Smooth muscle cell (in vitro differentiated cells): ENCODE measurements at regions not wholly inside any gene's neighbourhood (a gene's known extent, or its start where the extent isn't known, plus 50 kb on each side); places are given as distances from the start of the nearest gene placed in this dataset.

Source experiments
- DNase-seq: peaks from one replicate; lab custom pipeline; 2025; ENCODE audit not compliant: unreplicated experiment; lab: John Stamatoyannopoulos, UW
- H2AFZ ChIP-seq: fragments of 200-600 bp; sonication (generic); 2 replicates; pipeline ENCODE4 v1.6.0; 2016; ENCODE audit warnings: antibody characterized with exemption, low read depth, mild to moderate bottlenecking
- H3F3A ChIP-seq: fragments of 200-600 bp; sonication (generic); 2 replicates; pipeline ENCODE4 v1.6.0; 2017; ENCODE audit warnings: antibody characterized with exemption, low read depth
- H3K27ac ChIP-seq: fragments of 200-600 bp; sonication (generic); 2 replicates; pipeline ENCODE4 v1.5.1; 2016; ENCODE audit warnings: low read depth, mild to moderate bottlenecking
- H3K27me3 ChIP-seq: fragments of 200-600 bp; sonication (generic); 2 replicates; pipeline ENCODE4 v1.6.1; 2016; ENCODE audit warnings: low read depth, mild to moderate bottlenecking
- H3K36me3 ChIP-seq: fragments of 200-600 bp; sonication (generic); 2 replicates; pipeline ENCODE4 v1.5.1; 2016; ENCODE audit warnings: low read depth
- H3K4me1 ChIP-seq: fragments of 200-600 bp; sonication (generic); 2 replicates; pipeline ENCODE4 v1.5.1; 2016; ENCODE audit warnings: low read depth
- H3K4me2 ChIP-seq: fragments of 200-600 bp; sonication (generic); 2 replicates; pipeline ENCODE4 v1.6.0; 2016; ENCODE audit warnings: mild to moderate bottlenecking
- H3K4me3 ChIP-seq: fragments of 200-600 bp; sonication (generic); 2 replicates; pipeline ENCODE4 v1.5.1; 2016; ENCODE audit warnings: mild to moderate bottlenecking
- H3K79me2 ChIP-seq: fragments of 200-600 bp; sonication (generic); 2 replicates; pipeline ENCODE4 v1.6.0; 2016; ENCODE audit warnings: low read depth, mild to moderate bottlenecking
- H3K9ac ChIP-seq: fragments of 200-600 bp; sonication (generic); 2 replicates; pipeline ENCODE4 v1.6.0; 2016; ENCODE audit warnings: low read depth
- H3K9me3 ChIP-seq: fragments of 200-600 bp; sonication (generic); replicated peaks from 2 replicates; pipeline ENCODE4 v1.5.1; 2016; ENCODE audit warnings: low read depth
- H4K20me1 ChIP-seq: fragments of 200-600 bp; sonication (generic); 2 replicates; pipeline ENCODE4 v1.6.0; 2016; ENCODE audit warnings: low read depth
- WGBS: methylation state at CpG from one replicate; pipeline ENCODE4 v1.1.7; 2016; ENCODE audit warnings: low lambda C conversion rate; 5-methylcytosine and 5-hydroxymethylcytosine counted together
- TF ChIP-seq, protein P1 (sequence below): fragments of 200-600 bp; sonication (generic); IDR thresholded peaks from 2 replicates; pipeline ENCODE4 v1.5.1; 2017; ENCODE audit warnings: borderline replicate concordance, mild to moderate bottlenecking, antibody characterized with exemption; ENCODE audit not compliant: insufficient read depth, poor library complexity, severe bottlenecking

DNA sequence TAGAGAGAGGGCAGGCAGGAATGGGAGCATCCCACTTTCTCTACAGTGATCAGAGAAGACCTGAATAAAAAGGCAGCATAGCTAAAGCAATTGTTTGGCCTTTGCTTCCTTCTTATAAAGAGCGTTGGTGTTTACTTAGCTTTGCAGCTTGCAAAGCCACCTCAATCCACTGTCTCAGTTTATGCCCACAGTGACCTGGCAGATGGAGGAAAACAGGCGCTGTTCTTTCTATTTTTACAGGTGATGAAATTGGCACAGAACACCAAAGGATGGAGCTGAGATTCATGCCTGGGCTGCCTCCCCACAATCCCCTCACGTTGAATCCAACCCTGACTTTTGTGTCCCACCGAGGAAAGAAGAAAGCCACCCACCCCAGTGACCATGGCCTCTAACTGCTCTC lies 130.5 kb downstream of the TTLL2 start:
- Histone ChIP-seq H3K4me2 (no peak overlapping the region), H3K27ac (no peak overlapping the region), H3K36me3 (no peaks in the 10 kb centered on the region), H2AFZ (no peak overlapping the region), H3K27me3 (peaks cover 20% of the 10 kb centered on the region), H3K9me3 (no peaks in the 10 kb centered on the region), H3F3A (no peaks in the 10 kb centered on the region), H3K4me3 (no peak overlapping the region), H3K4me1 (no peaks in the 10 kb centered on the region), H3K9ac (no peak overlapping the region), H4K20me1 (no peaks in the 10 kb centered on the region), H3K79me2 (no peaks in the 10 kb centered on the region)
- TF ChIP-seq, protein P1, sequence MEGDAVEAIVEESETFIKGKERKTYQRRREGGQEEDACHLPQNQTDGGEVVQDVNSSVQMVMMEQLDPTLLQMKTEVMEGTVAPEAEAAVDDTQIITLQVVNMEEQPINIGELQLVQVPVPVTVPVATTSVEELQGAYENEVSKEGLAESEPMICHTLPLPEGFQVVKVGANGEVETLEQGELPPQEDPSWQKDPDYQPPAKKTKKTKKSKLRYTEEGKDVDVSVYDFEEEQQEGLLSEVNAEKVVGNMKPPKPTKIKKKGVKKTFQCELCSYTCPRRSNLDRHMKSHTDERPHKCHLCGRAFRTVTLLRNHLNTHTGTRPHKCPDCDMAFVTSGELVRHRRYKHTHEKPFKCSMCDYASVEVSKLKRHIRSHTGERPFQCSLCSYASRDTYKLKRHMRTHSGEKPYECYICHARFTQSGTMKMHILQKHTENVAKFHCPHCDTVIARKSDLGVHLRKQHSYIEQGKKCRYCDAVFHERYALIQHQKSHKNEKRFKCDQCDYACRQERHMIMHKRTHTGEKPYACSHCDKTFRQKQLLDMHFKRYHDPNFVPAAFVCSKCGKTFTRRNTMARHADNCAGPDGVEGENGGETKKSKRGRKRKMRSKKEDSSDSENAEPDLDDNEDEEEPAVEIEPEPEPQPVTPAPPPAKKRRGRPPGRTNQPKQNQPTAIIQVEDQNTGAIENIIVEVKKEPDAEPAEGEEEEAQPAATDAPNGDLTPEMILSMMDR: no peak
- WGBS: 90% methylated on average over 4 of the region's 4 CpGs
- DNase-seq: no peak

DNA sequence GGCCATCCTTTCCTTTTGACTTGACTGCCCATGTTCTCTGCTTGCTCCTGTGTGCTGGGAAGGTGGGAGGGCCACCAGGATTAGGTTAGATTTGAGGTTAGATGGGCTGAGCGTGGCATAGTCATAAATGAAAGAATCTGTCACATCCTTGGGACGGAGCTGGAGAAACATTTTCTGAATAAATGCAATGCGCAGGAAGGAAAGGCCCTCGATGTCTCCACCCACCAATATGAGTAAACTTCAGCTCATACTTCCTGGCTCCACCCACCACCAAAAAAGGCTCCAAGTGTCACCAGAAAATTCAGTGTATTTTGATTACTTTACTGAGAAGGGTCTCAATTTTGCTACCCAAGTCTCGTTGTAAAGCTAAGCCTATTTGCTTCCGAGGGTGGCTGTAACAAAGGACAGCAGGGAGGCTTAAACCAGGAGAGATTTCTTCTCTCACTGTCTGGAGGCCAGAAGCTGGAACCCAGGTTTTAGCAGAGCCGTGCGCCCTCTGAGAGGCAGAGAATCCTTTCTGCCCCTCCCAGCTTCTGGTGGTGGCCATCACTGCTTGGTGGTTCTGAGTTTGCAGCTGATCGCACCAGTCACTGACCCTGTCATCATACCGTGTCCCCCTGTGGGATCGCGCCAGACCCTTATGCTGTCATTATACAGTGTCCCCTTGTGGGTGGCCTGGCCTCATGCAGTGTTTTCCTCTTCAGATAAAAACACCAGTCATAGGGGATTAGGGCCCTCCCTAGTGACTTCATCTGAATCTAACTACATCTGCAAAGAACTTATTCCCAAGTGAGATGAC lies 137.8 kb downstream of the TTLL2 start:
- Histone ChIP-seq H3K9me3 (no peaks in the 10 kb centered on the region), H3K27me3 (no peaks in the 10 kb centered on the region), H4K20me1 (no peaks in the 10 kb centered on the region), H3K9ac (no peak overlapping the region), H3K4me3 (no peak overlapping the region), H3K4me2 (no peak overlapping the region), H3K27ac (no peak overlapping the region), H3K4me1 (peaks cover 6% of the 10 kb centered on the region), H2AFZ (no peak overlapping the region), H3K79me2 (no peaks in the 10 kb centered on the region), H3F3A (no peaks in the 10 kb centered on the region), H3K36me3 (no peaks in the 10 kb centered on the region)
- 73% methylated on average over 12 of the region's 12 CpGs for WGBS
- TF ChIP-seq, protein P1: no peak
- DNase-seq: no peak

DNA sequence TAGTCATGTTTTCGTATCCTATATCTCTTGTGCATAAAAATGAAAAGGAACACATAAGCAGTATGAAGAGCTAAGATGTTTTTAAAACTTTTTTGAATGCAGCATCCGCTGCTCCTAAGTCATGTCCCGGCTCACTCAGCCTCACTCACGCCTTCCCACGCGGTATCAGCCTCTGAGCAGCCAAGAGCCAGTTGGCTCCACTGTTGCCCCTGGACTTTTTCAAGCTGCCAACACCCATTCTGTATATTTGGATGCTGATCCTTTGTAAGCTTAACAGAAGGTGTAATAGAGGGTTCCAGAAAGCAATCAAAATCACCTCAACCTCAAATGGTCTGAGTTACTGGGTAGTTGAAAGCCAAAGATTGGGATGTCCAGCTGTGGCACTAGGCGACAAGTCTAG lies 139.3 kb downstream of the TTLL2 start:
- H4K20me1 ChIP-seq: no peaks in the 10 kb centered on the region
- H3K9me3 ChIP-seq: no peaks in the 10 kb centered on the region
- no peak overlapping the region for H3K27ac ChIP-seq
- H3K4me2 ChIP-seq: no peak overlapping the region
- 93% methylated on average over 7 of the region's 7 CpGs for WGBS
- TF ChIP-seq, protein P1: no peak
- H2AFZ ChIP-seq: no peak overlapping the region
- H3K79me2 ChIP-seq: no peaks in the 10 kb centered on the region
- H3K4me1 ChIP-seq: peaks cover 6% of the 10 kb centered on the region
- no peak overlapping the region for H3K4me3 ChIP-seq
- no peak overlapping the region for H3K9ac ChIP-seq
- no peaks in the 10 kb centered on the region for H3F3A ChIP-seq
- DNase-seq: no peak
- no peaks in the 10 kb centered on the region for H3K27me3 ChIP-seq
- H3K36me3 ChIP-seq: no peaks in the 10 kb centered on the region

DNA sequence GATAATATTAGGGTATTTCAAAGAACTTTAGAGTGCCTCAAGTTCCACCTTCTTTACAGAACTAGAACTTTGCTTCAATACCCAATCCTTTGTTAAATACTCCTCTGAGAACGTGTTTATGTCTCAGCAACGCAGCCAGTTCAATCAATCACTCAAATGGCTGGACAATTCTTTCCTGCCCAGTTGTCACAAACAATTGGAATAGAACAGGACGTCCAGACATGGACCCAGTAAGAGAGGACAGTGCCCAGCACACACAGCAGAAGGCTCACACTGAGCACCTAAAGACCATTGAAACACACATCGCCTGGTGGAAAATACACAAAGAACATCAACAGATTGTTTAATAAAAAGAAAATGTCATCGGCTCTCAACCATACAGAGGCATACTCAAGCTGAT lies 140.6 kb downstream of the TTLL2 start:
- Histone ChIP-seq H4K20me1 (no peaks in the 10 kb centered on the region), H3K9ac (no peak overlapping the region), H3K27ac (no peak overlapping the region), H3K4me1 (peaks cover 6% of the 10 kb centered on the region), H3K9me3 (no peaks in the 10 kb centered on the region), H3K4me3 (no peak overlapping the region), H3K79me2 (no peaks in the 10 kb centered on the region), H3F3A (no peaks in the 10 kb centered on the region), H2AFZ (no peak overlapping the region), H3K36me3 (no peaks in the 10 kb centered on the region), H3K4me2 (no peak overlapping the region), H3K27me3 (no peaks in the 10 kb centered on the region)
- 85% methylated on average over 5 of the region's 5 CpGs for WGBS
- no peak for DNase-seq
- TF ChIP-seq, protein P1: no peak
